ENCODE measurements at regions not wholly inside any gene's neighbourhood (a gene's known extent, or its start where the extent isn't known, plus 50 kb on each side); places are given as distances from the start of the nearest gene placed in this dataset.

GRCh38 chr18:64275593-64276300 is 126.9 kb upstream of the LINC00305 start:
- no peak overlapping the region for H3K27ac ChIP-seq
- TF ChIP-seq, protein P1, sequence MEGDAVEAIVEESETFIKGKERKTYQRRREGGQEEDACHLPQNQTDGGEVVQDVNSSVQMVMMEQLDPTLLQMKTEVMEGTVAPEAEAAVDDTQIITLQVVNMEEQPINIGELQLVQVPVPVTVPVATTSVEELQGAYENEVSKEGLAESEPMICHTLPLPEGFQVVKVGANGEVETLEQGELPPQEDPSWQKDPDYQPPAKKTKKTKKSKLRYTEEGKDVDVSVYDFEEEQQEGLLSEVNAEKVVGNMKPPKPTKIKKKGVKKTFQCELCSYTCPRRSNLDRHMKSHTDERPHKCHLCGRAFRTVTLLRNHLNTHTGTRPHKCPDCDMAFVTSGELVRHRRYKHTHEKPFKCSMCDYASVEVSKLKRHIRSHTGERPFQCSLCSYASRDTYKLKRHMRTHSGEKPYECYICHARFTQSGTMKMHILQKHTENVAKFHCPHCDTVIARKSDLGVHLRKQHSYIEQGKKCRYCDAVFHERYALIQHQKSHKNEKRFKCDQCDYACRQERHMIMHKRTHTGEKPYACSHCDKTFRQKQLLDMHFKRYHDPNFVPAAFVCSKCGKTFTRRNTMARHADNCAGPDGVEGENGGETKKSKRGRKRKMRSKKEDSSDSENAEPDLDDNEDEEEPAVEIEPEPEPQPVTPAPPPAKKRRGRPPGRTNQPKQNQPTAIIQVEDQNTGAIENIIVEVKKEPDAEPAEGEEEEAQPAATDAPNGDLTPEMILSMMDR (conservative IDR thresholded peaks at IDR 0.05), result no peak

- H3K27ac ChIP-seq, result no peak overlapping the region
- TF ChIP-seq, protein P1 (conservative IDR thresholded peaks at IDR 0.05), result no peak
Observed at GRCh38 chr18:64273724-64274123, 124.8 kb upstream of the LINC00305 start.

GRCh38 chr18:64271975-64272659 is 123.2 kb upstream of the LINC00305 start:
- TF ChIP-seq, protein P1 (conservative IDR thresholded peaks at IDR 0.05), result no peak
- H3K27ac ChIP-seq, result no peak overlapping the region

DNA sequence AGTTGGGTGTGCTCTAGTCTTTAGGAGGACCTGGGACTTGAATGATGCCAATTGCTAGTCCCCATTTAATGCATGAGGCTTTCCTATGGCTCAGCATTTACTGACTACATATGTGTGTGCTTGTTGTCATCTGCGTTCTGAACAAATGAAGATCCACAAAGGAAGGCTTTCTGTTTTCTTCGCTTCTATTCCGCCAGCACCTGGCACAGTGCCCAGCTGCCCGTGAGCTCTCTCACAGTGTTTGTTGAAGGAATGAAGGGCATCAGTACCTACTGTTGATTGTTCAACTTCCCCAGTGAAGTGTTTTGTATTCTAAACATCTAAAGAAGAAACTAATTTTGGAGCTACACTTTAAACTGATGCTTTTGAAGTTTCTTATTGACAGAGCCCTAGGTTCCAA is 122.4 kb upstream of the LINC00305 start:
- H3K27ac ChIP-seq, result no peak overlapping the region
- TF ChIP-seq, protein P1 (conservative IDR thresholded peaks at IDR 0.05), result no peak

DNA sequence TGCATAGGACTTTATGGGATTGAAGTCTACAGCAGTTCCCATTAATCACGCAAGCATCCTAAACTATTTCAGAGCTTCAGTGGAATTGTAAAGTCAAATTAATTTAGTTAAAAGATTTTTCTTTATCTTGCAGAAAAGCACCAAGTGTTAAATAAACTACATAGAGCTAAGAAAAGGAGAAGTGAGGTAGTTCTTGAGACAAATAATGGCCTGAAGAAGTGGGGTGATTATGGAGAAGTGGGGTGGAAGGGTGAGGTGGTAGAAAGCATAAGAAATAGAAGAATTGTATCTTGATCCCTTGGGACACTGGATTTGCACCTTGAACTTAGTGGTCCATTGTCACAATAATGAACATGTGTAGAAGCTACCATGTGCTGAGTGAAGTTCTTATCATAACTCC is 121.7 kb upstream of the LINC00305 start:
- TF ChIP-seq, protein P1 (conservative IDR thresholded peaks at IDR 0.05), result no peak
- H3K27ac ChIP-seq, result no peak overlapping the region

GRCh38 chr18:64270121-64270520 is 121.2 kb upstream of the LINC00305 start:
- no peak overlapping the region for H3K27ac ChIP-seq
- TF ChIP-seq, protein P1 (conservative IDR thresholded peaks at IDR 0.05), result no peak

- H3K27ac ChIP-seq, result no peak overlapping the region
- TF ChIP-seq, protein P1 (conservative IDR thresholded peaks at IDR 0.05), result no peak
Observed at GRCh38 chr18:64264171-64264570, 115.3 kb upstream of the LINC00305 start.

Measured in VCaP (cell line).